Fibroblast of the aortic adventitia (primary cell): ENCODE measurements at regions not wholly inside any gene's neighbourhood (a gene's known extent, or its start where the extent isn't known, plus 50 kb on each side); places are given as distances from the start of the nearest gene placed in this dataset.

Experiments
- DNase-seq: peaks from one replicate; pipeline ENCODE4 v3.0.0-alpha.2; 2010; ENCODE audit warnings: low read depth
- H3K4me3 ChIP-seq: 2 replicates; pipeline ENCODE4 v1.5.1; 2011; ENCODE audit warnings: low read depth, mild to moderate bottlenecking, control low read depth, low read length, moderate library complexity
- TF ChIP-seq, protein P1 (sequence below): IDR thresholded peaks from 2 replicates; pipeline ENCODE4 v1.5.1; 2011; ENCODE audit warnings: mild to moderate bottlenecking, low read length, control low read depth, inconsistent platforms; ENCODE audit not compliant: insufficient read depth

DNA sequence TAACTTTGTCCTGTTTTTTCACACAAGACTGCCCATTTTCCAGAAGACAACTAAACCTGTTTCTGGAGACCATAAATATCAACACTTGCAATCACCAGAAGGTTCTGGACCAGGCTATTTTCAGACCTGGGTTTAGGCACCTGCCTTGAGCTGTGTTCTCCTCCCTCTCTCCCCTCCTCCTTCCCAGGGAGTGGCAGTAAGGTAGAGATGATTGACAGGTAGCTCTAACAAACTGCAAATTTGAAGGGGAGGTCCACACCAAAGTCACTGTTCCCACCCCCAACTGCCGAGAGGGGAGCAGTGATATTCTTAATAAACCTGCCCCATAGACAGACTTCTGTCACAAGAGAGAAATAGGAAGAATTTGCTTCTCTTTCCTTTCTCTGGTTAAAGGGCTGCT lies 91.2 kb upstream of the BACH2 start:
- no peak for DNase-seq
- no peak overlapping the region for H3K4me3 ChIP-seq
- TF ChIP-seq, protein P1, sequence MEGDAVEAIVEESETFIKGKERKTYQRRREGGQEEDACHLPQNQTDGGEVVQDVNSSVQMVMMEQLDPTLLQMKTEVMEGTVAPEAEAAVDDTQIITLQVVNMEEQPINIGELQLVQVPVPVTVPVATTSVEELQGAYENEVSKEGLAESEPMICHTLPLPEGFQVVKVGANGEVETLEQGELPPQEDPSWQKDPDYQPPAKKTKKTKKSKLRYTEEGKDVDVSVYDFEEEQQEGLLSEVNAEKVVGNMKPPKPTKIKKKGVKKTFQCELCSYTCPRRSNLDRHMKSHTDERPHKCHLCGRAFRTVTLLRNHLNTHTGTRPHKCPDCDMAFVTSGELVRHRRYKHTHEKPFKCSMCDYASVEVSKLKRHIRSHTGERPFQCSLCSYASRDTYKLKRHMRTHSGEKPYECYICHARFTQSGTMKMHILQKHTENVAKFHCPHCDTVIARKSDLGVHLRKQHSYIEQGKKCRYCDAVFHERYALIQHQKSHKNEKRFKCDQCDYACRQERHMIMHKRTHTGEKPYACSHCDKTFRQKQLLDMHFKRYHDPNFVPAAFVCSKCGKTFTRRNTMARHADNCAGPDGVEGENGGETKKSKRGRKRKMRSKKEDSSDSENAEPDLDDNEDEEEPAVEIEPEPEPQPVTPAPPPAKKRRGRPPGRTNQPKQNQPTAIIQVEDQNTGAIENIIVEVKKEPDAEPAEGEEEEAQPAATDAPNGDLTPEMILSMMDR = no peak

DNA sequence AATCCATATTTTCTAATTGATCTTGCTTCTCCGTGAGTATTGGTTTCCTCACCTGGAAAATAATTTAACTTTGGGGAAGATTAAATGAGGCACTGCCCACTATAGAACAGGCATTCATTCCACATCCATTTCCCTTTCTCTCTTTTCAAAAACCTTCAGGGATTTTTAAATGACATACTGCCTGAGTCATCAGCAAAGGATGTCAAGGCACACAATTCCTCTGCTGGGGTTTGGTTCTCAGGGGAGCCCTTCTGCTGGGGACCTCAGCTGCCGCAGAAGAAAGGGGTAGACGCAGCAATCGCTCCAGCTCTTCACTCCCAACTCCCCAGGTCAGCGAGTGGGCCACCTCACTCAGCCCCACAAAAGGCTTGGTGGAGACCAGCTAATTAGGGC lies 90.7 kb upstream of the BACH2 start:
- TF ChIP-seq, protein P1 = no peak
- no peak overlapping the region for H3K4me3 ChIP-seq
- DNase-seq = no peak

DNA sequence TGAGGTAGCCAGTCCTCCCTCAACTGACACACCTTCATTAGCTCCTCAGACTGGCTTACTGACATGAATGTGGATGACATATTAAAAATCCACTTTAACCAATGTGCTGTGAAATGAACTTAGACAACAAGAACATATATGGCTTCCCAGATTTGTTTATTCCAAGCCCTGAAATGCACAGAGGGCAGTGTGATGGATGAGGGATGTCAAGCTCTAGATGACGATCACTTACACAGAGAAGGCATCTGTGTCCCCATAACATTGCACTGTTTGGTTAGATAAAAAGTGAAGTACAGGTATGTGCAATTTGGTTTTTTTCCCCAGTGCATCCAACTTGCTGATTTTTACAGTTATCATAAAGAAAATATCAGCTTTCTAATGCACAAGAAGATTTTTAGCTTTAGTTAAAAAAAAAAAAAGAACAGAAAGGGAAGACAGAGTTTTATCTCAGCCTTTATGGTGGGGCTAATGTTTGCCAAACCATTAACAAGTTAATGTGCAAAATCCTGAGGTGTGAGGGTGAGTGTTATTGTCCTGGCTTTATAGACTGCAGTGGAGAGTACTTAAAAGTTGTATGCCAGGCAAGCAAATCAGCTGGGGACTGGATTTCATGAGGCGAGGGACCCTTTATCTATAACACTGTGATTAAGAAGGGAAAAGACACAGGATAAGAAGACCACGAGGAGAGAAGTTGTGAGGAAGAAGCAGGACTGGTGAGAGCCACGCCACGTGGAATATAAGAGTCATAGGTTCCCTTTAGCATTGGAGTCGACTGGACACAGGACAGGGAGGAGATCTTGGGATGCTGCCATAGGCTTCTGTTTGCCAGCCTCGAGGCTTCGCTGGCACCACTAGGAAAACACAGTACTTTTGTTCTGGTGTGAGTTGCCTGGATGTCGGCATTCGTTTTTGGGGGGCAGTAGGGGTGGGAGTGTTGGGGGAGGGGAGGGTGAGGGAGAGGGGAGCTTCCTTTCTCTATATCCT lies 90.0 kb upstream of the BACH2 start:
- DNase-seq = no peak
- TF ChIP-seq, protein P1 = no peak
- no peak overlapping the region for H3K4me3 ChIP-seq

DNA sequence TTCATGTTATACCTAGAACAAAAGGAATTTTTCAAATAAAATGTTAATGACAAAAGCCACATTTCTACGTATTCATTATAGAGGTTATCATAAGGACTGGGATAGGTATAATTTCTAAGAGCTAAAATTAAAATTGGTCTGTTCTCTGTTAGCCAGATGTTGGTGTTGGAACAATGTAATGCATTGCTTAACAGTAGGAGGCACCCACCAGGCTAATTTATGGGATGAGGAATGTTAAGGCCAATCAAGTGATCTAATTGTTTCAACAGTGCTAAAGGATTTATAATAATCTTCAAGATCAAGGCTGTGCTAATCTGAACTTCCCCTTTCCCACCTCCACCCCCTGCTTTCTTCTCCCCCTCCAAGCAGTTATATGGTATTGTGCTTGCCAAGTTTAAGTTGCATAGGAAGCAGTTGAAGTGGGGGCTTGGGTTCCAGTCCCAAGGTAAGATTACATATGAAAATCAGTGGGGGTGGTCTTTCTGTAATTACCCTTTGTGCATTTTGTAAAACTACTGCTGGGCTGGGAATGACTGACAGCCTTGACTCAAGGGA lies 89.2 kb upstream of the BACH2 start:
- TF ChIP-seq, protein P1 = no peak
- no peak overlapping the region for H3K4me3 ChIP-seq
- no peak for DNase-seq

DNA sequence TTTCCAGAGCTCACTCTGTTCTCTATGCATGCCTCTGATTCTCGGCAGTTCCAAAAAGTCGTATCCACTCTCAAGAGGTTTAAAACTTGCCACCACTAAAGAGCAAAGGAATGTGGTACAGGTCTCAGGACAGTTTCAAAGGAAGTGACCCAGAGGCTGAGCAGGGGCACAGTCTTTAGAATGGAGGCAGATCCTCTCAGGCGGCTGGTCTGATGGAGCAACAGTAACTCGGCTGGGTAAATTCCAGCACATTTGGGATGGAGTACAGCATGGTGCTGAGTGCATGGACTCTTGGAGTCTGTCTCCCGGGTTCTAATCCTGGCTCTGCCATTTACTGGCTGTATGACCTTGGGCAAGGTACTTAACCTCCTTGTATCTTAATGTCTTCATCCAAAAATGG lies 88.1 kb upstream of the BACH2 start:
- DNase-seq = no peak
- TF ChIP-seq, protein P1 = no peak
- no peak overlapping the region for H3K4me3 ChIP-seq

DNA sequence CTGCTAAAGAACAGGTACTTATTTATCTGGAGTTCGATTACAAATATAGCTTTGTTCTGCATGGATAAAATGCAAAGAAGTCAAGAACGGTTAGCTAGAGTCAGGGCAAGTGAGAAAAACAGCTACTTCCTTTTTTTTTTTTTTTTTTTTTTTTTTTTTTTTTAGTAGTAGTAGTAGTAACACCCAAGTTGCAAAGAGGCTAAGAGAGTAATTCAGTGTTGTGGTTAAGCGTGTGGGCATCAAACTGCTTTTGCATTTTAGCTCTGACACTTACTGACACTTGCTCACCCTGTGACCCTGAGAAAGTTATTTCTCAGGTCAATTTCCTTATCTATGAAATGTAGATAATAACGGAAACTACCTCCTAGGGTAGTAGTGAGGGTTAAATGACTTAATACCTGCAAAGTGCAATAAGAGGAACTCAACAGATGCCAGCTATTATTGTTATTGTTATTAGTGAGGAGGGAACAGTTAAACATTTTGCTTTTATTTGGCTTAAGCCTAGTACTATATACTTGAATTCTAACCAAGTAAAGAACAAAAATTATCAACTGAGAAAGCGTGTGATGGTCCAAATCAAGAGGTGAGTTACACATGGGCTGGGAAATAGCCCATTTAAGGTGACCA lies 86.7 kb upstream of the BACH2 start:
- no peak for DNase-seq

More for the DNA sequence above, 86.7 kb upstream of the BACH2 start:
- H3K4me3 ChIP-seq = no peak overlapping the region
- TF ChIP-seq, protein P1 = no peak
